ENCODE measurements at regions not wholly inside any gene's neighbourhood (a gene's known extent, or its start where the extent isn't known, plus 50 kb on each side); places are given as distances from the start of the nearest gene placed in this dataset.

DNA sequence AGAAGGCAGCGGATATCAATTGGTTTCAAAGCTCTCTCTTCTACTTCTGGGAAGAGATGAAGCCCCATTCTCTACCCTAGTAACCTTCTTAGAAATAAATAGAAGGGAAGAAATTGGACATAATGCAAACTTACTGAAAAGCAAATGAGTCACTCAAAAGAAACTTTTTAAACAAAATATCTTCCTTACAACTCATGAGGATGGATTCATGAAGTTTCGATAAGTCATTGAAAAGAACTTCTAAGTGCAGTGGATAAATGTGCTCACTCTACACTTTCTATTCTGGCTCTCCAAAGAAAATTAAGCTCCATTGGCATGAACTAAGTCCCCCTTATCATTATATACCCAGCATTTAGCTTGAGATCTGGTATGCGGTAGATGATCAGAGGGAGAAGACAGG is 899.5 kb downstream of the RPS29 start:
- TF ChIP-seq, protein P1, sequence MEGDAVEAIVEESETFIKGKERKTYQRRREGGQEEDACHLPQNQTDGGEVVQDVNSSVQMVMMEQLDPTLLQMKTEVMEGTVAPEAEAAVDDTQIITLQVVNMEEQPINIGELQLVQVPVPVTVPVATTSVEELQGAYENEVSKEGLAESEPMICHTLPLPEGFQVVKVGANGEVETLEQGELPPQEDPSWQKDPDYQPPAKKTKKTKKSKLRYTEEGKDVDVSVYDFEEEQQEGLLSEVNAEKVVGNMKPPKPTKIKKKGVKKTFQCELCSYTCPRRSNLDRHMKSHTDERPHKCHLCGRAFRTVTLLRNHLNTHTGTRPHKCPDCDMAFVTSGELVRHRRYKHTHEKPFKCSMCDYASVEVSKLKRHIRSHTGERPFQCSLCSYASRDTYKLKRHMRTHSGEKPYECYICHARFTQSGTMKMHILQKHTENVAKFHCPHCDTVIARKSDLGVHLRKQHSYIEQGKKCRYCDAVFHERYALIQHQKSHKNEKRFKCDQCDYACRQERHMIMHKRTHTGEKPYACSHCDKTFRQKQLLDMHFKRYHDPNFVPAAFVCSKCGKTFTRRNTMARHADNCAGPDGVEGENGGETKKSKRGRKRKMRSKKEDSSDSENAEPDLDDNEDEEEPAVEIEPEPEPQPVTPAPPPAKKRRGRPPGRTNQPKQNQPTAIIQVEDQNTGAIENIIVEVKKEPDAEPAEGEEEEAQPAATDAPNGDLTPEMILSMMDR (IDR thresholded peaks at IDR 0.05): no peak
- no peak for TF ChIP-seq POLR2A (IDR thresholded peaks at IDR 0.05)

Measured in uterus (tissue), 2 donors.